Mucosa of gallbladder (tissue), 1 donor: ENCODE measurements at regions not wholly inside any gene's neighbourhood (a gene's known extent, or its start where the extent isn't known, plus 50 kb on each side); places are given as distances from the start of the nearest gene placed in this dataset.
A peak's percentile ranks its signal among the peaks of the same experiment; 100 is the strongest.

Experiments used
- DNase-seq: peaks from one replicate; pipeline ENCODE4 v3.0.0-alpha.2; 2020; ENCODE audit warnings: low spot score
- donor health status: DM: no; HTN: no; CAD: no.

- DNase-seq = peak; percentile 60
Measured at GRCh38 chr3:31377045-31377642, 155.6 kb upstream of the STT3B start.

- DNase-seq = no peak
Measured at GRCh38 chr3:31378231-31378630, 154.5 kb upstream of the STT3B start.

DNA sequence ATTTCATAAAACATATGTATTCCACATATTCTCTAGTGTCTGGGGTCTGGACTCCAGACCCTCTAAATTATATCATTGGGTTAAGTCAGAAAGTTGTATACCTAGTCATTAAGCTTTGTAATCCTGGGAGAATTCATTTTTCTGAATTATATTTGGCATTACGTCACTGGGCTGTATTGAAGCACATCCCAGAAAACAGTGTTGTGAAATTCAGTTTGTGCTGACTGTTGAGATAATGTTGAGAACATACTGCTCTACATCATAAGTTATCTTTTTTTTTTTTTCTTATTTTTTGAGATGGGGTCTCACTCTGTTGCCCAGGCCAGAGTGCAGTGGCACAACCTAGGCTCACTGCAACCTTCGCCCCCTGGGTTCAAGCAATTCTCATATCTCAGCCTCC lies 153.1 kb upstream of the STT3B start:
- no peak for DNase-seq

GRCh38 chr3:31382856-31383255 lies 149.9 kb upstream of the STT3B start:
- no peak for DNase-seq

DNA sequence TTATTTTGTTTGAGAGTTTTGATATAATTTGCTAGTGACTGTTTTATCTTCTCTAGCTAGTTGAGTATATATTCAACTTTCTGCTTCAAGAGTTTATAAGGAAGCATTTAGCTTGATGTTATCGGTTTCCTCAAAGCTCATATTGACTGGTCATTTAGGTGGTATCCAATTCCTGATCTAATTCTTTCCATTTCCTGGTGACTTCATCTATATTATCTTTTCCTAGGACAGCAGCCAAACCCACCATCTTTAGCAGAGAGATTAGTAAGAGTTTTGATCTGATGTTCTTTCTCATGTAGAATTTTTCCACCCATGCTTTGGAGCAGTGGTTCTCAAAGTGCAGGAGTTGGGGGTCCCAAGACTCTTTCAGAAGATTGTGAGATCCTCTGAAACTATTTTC lies 148.6 kb upstream of the STT3B start:
- no peak for DNase-seq

DNA sequence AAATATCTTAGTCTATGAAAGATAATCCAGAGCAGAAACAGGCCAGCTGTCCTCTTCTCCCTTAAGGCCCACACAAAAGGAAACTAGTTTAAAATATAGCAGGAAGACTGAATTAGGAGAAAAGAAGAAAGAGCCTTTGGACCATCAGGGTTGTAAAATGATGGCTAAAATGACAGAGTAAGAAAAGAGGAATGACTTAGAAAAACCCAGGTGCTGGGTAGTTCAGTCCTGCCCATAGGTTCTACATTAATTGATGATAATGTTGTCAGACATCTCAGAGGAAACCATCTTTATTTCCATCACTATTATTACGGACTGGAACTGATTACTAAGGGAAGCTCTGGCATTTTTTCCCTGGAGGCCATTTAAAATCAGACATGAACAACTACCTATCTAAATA lies 142.8 kb upstream of the STT3B start:
- no peak for DNase-seq

GRCh38 chr3:31390466-31390865 lies 142.3 kb upstream of the STT3B start:
- no peak for DNase-seq

DNA sequence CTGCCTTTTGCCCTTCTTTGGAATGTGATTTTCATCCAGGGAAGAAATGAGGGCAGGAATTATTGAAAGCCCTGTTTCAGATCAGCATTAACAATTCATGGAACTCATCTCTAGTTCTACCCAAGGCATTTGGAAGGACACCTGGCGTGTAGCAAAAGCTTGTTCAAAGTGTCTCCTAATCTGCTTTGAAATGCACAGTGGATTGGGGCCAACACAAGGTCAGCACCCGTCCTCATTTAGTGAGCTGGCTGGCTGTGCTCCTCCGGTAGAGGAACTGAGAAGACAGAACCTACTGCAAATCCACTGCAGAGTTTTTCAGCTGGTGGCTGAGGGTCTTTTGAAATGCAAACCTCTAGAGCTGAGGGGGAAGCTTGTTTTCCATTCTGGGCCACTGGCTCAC lies 141.6 kb upstream of the STT3B start:
- DNase-seq = no peak

GRCh38 chr3:31392568-31392967 lies 140.2 kb upstream of the STT3B start:
- DNase-seq = no peak

- no peak for DNase-seq
Measured at GRCh38 chr3:31399271-31399670, 133.5 kb upstream of the STT3B start.

GRCh38 chr3:31402117-31402516 lies 130.6 kb upstream of the STT3B start:
- no peak for DNase-seq

DNA sequence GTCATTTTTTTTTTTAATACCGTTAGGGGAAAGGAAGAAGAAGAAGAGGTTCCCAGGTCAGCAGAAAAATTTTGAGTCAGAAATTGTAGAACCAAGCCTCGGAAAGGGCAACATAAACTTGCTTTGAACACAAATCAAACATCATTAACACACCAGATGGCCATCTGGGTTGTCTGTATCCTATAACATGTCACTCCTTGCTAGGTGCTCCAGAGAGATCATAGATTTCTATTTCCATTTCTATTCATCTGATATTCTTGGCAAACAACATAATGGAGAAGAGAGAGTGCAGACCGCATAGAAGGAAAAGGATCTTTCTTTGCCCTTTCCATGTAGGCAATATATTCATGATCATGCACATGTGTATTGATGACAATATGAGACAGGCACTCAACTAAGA lies 129.5 kb upstream of the STT3B start:
- no peak for DNase-seq

DNA sequence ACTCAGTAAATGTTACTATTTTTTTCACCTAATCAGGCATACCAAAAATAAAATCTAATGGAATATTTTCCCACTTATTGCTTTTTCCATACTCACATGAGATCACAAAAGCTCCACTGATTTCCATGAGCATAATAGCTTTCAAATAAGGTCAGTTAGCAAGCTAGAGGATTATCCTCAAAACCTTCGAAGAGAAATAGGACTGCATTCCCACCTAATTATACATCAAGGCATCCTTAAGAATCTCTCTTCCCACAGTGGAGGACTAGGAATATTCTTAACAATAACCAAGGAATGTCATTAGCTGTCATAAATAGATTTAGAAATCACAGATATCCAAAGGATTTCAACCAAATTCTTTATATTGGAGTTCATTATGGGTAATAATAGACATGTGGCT lies 127.9 kb upstream of the STT3B start:
- DNase-seq = no peak

DNA sequence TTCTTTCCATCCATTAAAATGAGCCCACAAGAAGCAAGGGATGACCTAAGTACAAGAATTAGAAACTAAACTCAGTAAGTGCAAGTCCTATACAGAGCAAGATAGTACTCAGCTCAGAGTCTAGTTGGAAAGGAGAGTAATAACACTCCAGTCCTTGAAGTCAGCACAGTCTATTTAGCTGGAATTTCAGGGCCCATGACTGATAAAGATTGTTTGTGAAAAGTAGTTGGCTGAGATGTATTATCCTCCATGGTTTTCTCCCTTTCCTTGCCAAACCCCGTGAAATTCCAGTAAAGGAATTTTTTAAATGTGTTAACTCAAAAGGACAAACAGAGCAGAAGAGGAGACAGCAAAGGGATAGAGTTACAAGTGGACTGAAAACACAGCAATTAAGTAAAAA lies 127.2 kb upstream of the STT3B start:
- no peak for DNase-seq

GRCh38 chr3:31406896-31407295 lies 125.8 kb upstream of the STT3B start:
- no peak for DNase-seq

DNA sequence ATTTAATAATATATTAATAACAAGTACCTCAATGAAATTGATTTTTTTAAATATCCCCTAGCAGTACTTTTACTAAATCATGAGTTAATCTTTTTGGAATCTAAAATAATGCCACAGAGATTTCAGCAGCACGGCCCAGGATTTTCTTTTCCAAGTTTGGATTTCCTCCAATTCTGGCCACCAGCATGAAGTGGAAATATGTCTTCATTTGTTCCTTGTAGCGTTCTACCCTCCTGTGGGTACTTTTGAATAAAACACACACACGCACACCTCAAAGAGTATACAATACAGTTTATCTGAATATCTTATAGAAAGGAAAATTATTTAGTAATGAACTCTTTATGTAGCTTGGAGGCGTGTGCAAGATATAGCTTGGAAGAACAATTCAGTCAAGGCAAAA lies 125.1 kb upstream of the STT3B start:
- no peak for DNase-seq

GRCh38 chr3:31408720-31409119 lies 124.0 kb upstream of the STT3B start:
- DNase-seq = no peak

DNA sequence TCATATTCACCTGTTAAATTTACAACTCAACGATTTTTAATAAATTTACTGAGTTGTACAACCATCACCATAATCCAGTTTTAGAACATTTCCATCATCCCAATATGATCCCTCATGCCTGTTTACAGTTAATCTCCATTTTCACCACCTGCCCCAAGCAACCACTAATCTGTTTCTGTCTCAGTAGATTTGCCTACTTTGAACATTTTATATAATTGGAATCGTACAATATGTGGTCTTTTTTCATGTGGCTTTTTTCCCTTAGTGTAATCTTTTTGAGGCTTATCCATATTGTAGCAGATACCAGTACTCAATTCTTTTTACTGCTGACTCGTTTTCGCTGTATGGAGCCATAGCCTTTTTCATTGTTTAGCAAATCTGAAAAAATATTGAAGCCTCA lies 123.3 kb upstream of the STT3B start:
- DNase-seq = no peak

DNA sequence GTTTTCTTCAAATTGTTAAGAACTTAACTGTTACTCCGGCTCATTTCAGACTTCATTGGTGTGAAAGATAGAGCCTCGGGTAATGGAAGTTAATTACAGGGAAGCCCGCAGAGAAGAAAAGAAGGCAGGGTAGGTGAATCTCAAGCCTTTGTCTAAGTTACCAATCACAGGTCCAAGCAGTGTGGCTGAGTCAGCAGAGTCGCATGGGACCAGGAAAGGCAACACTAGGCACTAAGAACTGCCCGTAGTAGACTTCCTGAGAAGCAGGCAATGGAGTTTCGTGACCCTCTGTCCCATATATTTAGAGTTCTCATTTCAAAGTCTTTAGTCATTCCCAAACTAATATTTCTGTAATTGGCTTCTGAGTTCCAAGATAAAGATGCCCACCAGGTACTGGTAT lies 122.9 kb upstream of the STT3B start:
- DNase-seq = no peak

DNA sequence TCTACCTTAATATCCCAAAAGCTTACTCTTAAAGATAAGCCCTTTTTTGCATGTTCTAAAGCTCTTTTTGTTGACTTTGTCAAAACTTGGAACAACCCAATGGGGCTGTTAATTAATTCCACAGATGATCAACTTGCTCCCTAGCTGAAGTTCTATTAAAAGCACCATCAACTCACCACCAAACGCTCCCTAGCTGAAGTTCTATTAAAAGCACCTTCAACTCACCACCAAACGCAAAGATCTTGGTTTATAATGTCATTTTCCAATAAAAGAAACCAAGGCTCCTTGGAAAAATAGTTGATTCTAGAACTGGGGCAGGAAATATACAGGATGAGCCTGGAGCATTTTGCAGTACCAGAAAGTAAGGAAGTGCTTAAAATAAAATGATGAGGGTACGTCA lies 122.3 kb upstream of the STT3B start:
- DNase-seq = no peak

GRCh38 chr3:31412832-31413231 lies 119.9 kb upstream of the STT3B start:
- DNase-seq = no peak

DNA sequence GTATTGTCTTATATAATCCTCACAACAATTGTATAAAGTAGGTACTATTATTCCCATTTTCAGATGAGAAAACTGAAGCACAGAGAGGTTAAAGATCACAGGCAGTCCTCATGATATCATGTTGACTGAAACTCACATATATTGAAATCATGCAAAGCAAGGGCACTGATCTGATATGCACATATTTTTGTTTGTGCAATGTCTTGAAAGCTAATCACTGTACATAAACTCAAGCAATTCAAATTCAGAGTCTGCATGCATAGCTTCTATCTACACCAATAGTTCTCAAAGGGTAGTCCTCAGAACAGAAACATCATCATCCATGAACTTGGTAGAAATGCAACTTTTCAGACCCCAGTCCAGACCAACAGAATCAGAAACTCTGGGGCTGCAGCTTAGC lies 119.2 kb upstream of the STT3B start:
- DNase-seq = no peak

- no peak for DNase-seq
Measured at GRCh38 chr3:31416980-31417379, 115.7 kb upstream of the STT3B start.

DNA sequence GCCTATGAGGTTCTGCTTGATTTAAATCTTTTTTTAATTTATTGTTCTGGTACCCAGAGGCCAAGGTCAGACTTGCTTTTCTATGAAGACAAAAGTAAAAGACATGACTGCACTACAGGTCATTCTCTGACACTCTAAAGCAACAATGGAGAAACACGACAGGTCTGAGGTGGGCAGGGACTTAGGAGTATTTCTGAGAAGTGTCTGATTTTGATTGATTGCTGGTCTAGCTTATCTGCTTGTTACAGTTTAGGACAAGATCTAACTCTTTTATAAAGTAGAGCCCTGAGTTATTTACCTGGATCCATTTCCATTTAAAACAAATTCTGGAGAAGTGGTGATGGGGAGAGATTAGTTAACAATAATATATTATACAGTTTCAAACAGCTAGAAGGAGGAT lies 115.2 kb upstream of the STT3B start:
- DNase-seq = no peak

DNA sequence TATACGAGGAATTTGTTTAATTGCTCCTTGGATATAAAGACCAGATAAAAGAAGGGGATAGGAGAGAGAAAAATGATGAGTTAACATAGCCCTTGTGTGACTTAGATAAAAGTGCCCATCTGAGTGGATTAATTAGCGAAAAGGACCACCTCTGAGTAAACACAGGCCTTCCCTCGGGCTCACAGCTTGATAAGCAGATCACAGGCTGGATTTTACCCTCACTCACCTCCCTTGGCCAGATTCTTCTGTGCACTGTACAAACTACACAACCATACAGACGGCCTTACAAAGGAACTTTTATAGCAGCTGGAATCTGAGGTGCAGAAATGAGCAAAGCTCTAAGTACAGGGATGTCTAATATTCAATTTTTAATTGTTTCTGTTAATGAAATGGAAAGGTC lies 112.4 kb upstream of the STT3B start:
- no peak for DNase-seq
